ENCODE measurements at regions not wholly inside any gene's neighbourhood (a gene's known extent, or its start where the extent isn't known, plus 50 kb on each side); places are given as distances from the start of the nearest gene placed in this dataset.

DNA sequence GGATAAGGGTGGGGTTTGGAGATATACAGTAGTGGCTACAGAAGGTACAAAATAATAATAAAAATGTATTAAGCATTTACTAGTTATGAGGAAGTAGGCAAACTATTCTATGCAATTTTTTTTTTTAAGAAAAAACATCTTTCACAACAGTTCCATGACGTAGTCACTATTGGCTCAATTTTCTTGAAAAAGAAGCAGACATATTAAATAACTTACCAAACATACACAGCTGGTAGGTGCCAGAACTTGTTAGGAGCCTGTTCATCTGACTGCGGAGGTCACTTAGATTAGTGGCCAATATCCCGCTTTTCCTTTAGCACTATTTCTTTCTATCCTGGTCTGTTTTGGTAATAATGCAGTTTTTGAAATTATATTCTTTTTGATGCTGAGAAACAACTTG lies 593.5 kb downstream of the KCTD12 start:
- WGBS (ENCODE audit: low lambda C conversion rate): 30% methylated on average over 3 of the region's 3 CpGs
- CTCF ChIA-PET: no interaction called here

More for the DNA sequence above, 593.5 kb downstream of the KCTD12 start:
- Histone ChIP-seq H4K20me1 (ENCODE audit: insufficient read depth) (no peaks in the 10 kb centered on the region), H3K9me3 (no peaks in the 10 kb centered on the region), H3K4me3 (ENCODE audit: low read depth in 2 of 2, low read length in 1 of 2) (no peak overlapping the region), H3K9ac (no peak overlapping the region), H3K27ac (ENCODE audit: low read depth in 2 of 2, low read length in 1 of 2) (no peak overlapping the region), H3K4me2 (no peak overlapping the region), H2AFZ (ENCODE audit: low read depth) (no peak overlapping the region), H3K27me3 (ENCODE audit: insufficient read depth) (no peaks in the 10 kb centered on the region), H3K36me3 (replicated peaks in 1 of 2; ENCODE audit: control insufficient read depth in 1 of 2, insufficient read depth in 2 of 2, low read length in 1 of 2) (no peaks in the 10 kb centered on the region), H3F3A (replicated peaks; ENCODE audit: insufficient read depth) (no peaks in the 10 kb centered on the region), H3K9me2 (no peaks in the 10 kb centered on the region), H3K4me1 (ENCODE audit: control insufficient read depth in 1 of 2, insufficient read depth in 2 of 2, low read depth in 1 of 2, low read length in 1 of 2) (no peaks in the 10 kb centered on the region), H3K79me2 (ENCODE audit: insufficient read depth) (no peaks in the 10 kb centered on the region)
- POLR2A ChIA-PET: no interaction called here
- no peak for DNase-seq
- no peak for TF ChIP-seq RAD21 (IDR thresholded peaks at IDR 0.05; ENCODE audit: low read length)
- TF ChIP-seq MEF2A (IDR thresholded peaks at IDR 0.05; ENCODE audit: borderline replicate concordance, low read depth): no peak
- TF ChIP-seq, protein P1, sequence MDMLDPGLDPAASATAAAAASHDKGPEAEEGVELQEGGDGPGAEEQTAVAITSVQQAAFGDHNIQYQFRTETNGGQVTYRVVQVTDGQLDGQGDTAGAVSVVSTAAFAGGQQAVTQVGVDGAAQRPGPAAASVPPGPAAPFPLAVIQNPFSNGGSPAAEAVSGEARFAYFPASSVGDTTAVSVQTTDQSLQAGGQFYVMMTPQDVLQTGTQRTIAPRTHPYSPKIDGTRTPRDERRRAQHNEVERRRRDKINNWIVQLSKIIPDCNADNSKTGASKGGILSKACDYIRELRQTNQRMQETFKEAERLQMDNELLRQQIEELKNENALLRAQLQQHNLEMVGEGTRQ (IDR thresholded peaks at IDR 0.05; ENCODE audit: borderline replicate concordance, low read depth, low read length): no peak
- TF ChIP-seq, protein P2, sequence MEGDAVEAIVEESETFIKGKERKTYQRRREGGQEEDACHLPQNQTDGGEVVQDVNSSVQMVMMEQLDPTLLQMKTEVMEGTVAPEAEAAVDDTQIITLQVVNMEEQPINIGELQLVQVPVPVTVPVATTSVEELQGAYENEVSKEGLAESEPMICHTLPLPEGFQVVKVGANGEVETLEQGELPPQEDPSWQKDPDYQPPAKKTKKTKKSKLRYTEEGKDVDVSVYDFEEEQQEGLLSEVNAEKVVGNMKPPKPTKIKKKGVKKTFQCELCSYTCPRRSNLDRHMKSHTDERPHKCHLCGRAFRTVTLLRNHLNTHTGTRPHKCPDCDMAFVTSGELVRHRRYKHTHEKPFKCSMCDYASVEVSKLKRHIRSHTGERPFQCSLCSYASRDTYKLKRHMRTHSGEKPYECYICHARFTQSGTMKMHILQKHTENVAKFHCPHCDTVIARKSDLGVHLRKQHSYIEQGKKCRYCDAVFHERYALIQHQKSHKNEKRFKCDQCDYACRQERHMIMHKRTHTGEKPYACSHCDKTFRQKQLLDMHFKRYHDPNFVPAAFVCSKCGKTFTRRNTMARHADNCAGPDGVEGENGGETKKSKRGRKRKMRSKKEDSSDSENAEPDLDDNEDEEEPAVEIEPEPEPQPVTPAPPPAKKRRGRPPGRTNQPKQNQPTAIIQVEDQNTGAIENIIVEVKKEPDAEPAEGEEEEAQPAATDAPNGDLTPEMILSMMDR (IDR thresholded peaks at IDR 0.05): no peak
- TF ChIP-seq NFIC (IDR thresholded peaks at IDR 0.05; ENCODE audit: borderline replicate concordance): no peak
- TF ChIP-seq TEAD4 (IDR thresholded peaks at IDR 0.05; ENCODE audit: borderline replicate concordance, insufficient read depth): no peak
- no peak for TF ChIP-seq RCOR1 (IDR thresholded peaks at IDR 0.05; ENCODE audit: low read length)
- no peak for TF ChIP-seq POLR2AphosphoS5 (IDR thresholded peaks at IDR 0.05; ENCODE audit: low read depth, low read length)
- TF ChIP-seq, protein P3, sequence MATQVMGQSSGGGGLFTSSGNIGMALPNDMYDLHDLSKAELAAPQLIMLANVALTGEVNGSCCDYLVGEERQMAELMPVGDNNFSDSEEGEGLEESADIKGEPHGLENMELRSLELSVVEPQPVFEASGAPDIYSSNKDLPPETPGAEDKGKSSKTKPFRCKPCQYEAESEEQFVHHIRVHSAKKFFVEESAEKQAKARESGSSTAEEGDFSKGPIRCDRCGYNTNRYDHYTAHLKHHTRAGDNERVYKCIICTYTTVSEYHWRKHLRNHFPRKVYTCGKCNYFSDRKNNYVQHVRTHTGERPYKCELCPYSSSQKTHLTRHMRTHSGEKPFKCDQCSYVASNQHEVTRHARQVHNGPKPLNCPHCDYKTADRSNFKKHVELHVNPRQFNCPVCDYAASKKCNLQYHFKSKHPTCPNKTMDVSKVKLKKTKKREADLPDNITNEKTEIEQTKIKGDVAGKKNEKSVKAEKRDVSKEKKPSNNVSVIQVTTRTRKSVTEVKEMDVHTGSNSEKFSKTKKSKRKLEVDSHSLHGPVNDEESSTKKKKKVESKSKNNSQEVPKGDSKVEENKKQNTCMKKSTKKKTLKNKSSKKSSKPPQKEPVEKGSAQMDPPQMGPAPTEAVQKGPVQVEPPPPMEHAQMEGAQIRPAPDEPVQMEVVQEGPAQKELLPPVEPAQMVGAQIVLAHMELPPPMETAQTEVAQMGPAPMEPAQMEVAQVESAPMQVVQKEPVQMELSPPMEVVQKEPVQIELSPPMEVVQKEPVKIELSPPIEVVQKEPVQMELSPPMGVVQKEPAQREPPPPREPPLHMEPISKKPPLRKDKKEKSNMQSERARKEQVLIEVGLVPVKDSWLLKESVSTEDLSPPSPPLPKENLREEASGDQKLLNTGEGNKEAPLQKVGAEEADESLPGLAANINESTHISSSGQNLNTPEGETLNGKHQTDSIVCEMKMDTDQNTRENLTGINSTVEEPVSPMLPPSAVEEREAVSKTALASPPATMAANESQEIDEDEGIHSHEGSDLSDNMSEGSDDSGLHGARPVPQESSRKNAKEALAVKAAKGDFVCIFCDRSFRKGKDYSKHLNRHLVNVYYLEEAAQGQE (IDR thresholded peaks at IDR 0.05; ENCODE audit: low read depth, low read length): no peak
- TF ChIP-seq JUND (IDR thresholded peaks at IDR 0.05): no peak
- no peak for TF ChIP-seq SMC3 (IDR thresholded peaks at IDR 0.05; ENCODE audit: low read depth, low read length)
- TF ChIP-seq, protein P4, sequence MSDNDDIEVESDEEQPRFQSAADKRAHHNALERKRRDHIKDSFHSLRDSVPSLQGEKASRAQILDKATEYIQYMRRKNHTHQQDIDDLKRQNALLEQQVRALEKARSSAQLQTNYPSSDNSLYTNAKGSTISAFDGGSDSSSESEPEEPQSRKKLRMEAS (IDR thresholded peaks at IDR 0.05; ENCODE audit: low read depth): no peak
